ENCODE measurements at regions not wholly inside any gene's neighbourhood (a gene's known extent, or its start where the extent isn't known, plus 50 kb on each side); places are given as distances from the start of the nearest gene placed in this dataset.

- Histone ChIP-seq H3K27me3 (peaks cover 100% of the 10 kb centered on the region), H3K4me1 (ENCODE audit: control insufficient read depth in 1 of 2, insufficient read depth in 1 of 2, low read depth in 1 of 2, low read length in 1 of 2) (no peaks in the 10 kb centered on the region), H3K4me3 (ENCODE audit: low read depth in 1 of 2, low read length in 1 of 2) (no peak overlapping the region), H3K36me3 (no peaks in the 10 kb centered on the region), H3K27ac (no peak overlapping the region), H3K9me3 (no peaks in the 10 kb centered on the region)
- TF ChIP-seq, protein P1, sequence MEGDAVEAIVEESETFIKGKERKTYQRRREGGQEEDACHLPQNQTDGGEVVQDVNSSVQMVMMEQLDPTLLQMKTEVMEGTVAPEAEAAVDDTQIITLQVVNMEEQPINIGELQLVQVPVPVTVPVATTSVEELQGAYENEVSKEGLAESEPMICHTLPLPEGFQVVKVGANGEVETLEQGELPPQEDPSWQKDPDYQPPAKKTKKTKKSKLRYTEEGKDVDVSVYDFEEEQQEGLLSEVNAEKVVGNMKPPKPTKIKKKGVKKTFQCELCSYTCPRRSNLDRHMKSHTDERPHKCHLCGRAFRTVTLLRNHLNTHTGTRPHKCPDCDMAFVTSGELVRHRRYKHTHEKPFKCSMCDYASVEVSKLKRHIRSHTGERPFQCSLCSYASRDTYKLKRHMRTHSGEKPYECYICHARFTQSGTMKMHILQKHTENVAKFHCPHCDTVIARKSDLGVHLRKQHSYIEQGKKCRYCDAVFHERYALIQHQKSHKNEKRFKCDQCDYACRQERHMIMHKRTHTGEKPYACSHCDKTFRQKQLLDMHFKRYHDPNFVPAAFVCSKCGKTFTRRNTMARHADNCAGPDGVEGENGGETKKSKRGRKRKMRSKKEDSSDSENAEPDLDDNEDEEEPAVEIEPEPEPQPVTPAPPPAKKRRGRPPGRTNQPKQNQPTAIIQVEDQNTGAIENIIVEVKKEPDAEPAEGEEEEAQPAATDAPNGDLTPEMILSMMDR (IDR thresholded peaks at IDR 0.05), result no peak
Observed at GRCh38 chr12:53838978-53839377, 87.2 kb upstream of the CISTR start.

GRCh38 chr12:53840316-53840715, 88.5 kb upstream of the CISTR start:
- Histone ChIP-seq H3K27me3 (peaks cover 100% of the 10 kb centered on the region), H3K4me3 (ENCODE audit: low read depth in 1 of 2, low read length in 1 of 2) (no peak overlapping the region), H3K4me1 (ENCODE audit: control insufficient read depth in 1 of 2, insufficient read depth in 1 of 2, low read depth in 1 of 2, low read length in 1 of 2) (no peaks in the 10 kb centered on the region), H3K36me3 (no peaks in the 10 kb centered on the region), H3K27ac (no peak overlapping the region), H3K9me3 (no peaks in the 10 kb centered on the region)
- TF ChIP-seq, protein P1 (IDR thresholded peaks at IDR 0.05), result no peak

DNA sequence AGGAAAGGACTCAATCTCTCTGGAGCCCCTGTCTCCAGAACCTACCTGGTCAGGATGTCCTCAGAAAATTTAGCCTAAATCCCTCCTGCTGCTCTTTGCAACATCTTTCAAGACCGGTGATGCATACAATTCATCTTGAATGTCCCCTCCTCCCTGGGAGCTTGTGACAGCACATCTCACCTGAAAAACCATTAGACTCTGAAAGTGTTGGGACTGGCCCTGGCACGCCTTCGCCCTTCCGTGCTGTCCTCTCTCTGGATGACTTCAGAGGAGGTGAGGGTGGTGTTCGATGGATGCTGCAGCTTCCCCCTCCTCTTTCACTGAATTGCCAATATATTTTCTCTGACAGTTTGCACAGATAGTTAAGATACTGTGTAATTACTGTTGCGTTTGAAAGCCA, 90.9 kb upstream of the CISTR start:
- no peaks in the 10 kb centered on the region for H3K36me3 ChIP-seq
- TF ChIP-seq, protein P1 (IDR thresholded peaks at IDR 0.05), result no peak
- H3K4me1 ChIP-seq (ENCODE audit: control insufficient read depth in 1 of 2, insufficient read depth in 1 of 2, low read depth in 1 of 2, low read length in 1 of 2), result no peaks in the 10 kb centered on the region
- no peak overlapping the region for H3K27ac ChIP-seq
- no peaks in the 10 kb centered on the region for H3K9me3 ChIP-seq
- H3K27me3 ChIP-seq, result peaks cover 99% of the 10 kb centered on the region
- H3K4me3 ChIP-seq (ENCODE audit: low read depth in 1 of 2, low read length in 1 of 2), result no peak overlapping the region

DNA sequence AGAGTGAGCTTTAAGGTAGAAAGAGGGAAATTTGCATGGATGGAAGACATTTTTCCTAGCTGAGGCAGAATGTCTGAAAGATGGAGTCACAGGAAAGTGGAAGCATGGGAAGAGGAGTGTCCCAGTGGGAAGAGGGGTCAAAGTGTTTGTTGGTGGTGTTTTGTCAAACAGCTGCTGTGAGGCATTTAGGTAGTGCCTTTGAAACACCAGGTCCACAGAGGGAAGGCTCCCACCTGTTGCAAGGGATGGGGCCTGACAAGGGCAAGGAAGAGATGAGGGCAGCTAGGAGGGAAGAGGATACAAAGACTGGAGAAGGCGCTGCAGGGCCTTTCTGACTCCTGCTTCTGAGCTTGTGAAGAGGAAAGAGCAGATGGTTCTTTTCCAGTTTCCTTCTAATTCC, 91.8 kb upstream of the CISTR start:
- Histone ChIP-seq H3K27ac (no peak overlapping the region), H3K27me3 (peaks cover 99% of the 10 kb centered on the region), H3K9me3 (no peaks in the 10 kb centered on the region), H3K4me3 (ENCODE audit: low read depth in 1 of 2, low read length in 1 of 2) (no peak overlapping the region), H3K4me1 (ENCODE audit: control insufficient read depth in 1 of 2, insufficient read depth in 1 of 2, low read depth in 1 of 2, low read length in 1 of 2) (no peaks in the 10 kb centered on the region), H3K36me3 (no peaks in the 10 kb centered on the region)
- TF ChIP-seq, protein P1 (IDR thresholded peaks at IDR 0.05), result no peak

- Histone ChIP-seq H3K27me3 (peaks cover 99% of the 10 kb centered on the region), H3K27ac (no peak overlapping the region), H3K36me3 (no peaks in the 10 kb centered on the region), H3K9me3 (no peaks in the 10 kb centered on the region), H3K4me1 (ENCODE audit: control insufficient read depth in 1 of 2, insufficient read depth in 1 of 2, low read depth in 1 of 2, low read length in 1 of 2) (no peaks in the 10 kb centered on the region), H3K4me3 (ENCODE audit: low read depth in 1 of 2, low read length in 1 of 2) (no peak overlapping the region)
- TF ChIP-seq, protein P1 (IDR thresholded peaks at IDR 0.05), result no peak
Observed at GRCh38 chr12:53844994-53845844, 93.4 kb upstream of the HOXC13 start.

Measured in neutrophil (primary cell).